ENCODE measurements at regions not wholly inside any gene's neighbourhood (a gene's known extent, or its start where the extent isn't known, plus 50 kb on each side); places are given as distances from the start of the nearest gene placed in this dataset.
A peak's percentile ranks its signal among the peaks of the same experiment; 100 is the strongest.

DNA sequence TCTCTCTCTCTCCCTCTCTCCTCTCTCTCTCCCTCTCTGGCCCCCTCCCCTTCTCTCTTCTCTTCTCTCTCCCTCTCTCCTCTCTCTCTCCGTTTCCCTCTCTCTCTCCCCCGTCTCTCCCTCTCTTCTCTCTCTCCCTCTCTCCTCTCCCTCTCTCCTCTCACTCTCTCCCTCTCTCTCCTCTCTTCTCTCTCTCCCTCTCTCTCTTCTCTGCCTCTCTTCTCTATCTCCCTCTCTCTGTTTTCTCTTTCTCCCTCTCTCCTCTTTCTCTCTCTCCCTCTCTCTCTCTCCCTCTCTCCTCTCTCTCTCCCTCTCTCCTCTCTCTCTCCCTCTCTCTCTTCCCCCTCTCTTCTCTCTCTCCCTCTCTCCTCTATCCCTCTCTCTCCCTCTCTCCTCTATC, 98.3 kb upstream of the FGF3 start:
- DNase-seq (ENCODE audit: low spot score), result no peak

DNA sequence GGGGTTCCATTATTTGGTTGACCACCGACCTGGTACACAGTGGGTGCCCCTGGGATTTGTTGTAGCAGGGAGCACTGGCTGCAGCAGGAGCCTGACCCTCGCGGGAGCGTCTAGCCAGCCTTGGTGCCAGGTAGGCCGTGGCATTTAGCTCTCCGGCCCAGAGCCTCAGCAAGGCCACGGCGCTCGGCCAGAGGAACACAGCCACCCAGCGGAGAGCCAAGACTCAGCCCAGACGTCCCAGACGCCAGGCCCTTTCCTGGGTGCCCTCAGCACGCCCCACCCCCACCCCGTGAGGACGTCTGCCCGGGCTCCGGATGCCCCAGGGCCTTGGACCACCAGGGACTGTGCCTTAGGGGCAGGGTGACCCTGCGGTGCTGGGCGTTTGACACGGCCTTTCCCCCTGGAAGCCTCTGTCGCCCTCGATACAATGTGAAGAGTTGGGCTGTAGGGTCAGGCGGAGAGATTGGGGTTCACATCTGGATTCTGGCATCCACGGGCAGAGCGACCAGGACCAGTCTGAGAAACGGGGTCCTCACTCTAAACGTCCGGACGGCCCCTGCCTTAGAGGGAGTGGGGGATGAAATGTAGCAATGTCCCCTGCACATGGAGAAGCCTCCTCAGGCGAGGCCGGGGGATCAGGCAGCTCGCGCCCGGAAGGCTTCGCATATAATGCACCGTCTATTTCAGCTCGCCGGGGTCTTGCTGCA, 99.2 kb upstream of the FGF3 start:
- DNase-seq (ENCODE audit: low spot score), result no peak

DNA sequence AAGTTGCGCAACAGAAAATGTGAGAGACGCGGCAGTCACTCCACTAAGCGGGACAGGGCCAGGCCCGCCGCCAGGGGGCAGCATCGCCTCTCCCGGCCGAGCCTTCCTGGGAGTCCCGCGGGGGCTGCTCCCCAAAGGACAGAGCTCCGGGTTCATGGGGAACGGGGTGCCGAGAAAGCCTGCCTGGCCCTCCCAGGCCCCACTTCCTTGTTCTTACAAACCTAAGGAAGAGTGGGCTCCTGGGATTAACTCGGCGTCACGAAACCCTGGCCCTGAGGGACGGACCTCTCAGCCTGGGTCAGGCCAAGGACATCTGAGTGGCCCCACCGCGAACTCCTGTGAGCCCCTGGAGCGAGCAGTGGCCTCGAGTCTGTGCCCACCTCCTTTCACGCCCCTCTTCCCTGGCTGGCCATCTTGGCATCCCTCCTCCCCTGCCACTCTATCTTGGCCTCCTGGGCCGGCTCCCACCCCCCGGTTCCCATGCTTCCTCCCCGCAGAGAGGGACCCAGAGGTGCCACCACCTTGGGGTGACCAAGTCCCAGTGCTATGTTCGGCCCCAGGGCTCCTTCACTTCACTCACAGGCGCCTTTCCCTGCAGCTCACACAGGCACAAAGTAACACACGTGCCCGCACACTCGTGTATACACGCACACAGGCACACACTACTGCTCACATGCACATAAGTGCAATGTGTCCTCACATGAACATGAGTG, 99.9 kb upstream of the FGF3 start:
- peak; percentile 81 for DNase-seq (ENCODE audit: low spot score)

GRCh38 chr11:69919659-69920344, 100.6 kb upstream of the FGF3 start:
- no peak for DNase-seq (ENCODE audit: low spot score)

- no peak for DNase-seq (ENCODE audit: low spot score)
Measured at GRCh38 chr11:69920345-69921127, 101.3 kb upstream of the FGF3 start.

DNA sequence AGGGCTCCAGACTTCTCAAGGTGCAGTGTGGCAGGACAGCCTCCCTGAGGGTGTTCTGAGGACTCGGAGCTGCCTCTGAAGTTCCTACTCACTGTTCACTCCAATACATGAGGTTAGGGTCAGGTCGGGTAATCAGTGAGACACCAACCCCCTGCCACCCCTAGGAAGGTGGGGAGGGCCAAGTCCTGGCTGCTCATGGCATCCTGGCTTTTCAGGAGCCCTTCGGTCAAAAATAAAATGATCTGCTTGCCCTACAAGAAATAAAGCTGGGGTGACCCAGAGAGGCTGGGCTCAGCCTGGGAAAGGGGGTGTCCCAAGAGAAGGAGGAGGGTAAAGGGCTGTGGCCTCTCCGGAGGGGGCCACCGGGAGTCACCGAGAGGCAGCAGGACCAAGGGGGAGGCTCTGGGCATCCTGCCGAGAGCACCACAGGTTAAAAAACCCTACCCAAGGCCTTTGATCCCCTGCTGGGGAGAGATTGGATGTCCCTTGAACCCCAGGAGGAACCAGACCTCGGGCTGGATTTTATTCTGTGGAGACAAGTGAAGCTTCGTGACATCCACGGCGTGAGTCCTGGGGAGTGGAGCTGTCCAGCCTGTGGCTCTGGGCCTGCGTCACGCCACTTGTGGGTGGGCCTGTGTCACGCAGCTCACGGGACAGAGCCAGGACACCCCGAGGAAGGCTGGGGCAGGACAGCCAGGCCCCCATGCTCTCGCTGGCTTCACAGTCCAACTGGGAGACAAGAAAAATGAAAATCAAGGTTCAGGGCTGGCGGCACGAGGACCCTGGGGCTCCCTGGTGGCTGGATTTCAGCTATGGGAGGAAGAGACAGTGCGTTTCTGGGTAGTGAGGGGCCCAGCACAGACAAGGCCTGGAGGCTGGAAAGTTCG, 102.2 kb upstream of the FGF3 start:
- no peak for DNase-seq (ENCODE audit: low spot score)

- DNase-seq (ENCODE audit: low spot score), result no peak
Measured at GRCh38 chr11:69922015-69922595, 102.9 kb upstream of the FGF3 start.

DNA sequence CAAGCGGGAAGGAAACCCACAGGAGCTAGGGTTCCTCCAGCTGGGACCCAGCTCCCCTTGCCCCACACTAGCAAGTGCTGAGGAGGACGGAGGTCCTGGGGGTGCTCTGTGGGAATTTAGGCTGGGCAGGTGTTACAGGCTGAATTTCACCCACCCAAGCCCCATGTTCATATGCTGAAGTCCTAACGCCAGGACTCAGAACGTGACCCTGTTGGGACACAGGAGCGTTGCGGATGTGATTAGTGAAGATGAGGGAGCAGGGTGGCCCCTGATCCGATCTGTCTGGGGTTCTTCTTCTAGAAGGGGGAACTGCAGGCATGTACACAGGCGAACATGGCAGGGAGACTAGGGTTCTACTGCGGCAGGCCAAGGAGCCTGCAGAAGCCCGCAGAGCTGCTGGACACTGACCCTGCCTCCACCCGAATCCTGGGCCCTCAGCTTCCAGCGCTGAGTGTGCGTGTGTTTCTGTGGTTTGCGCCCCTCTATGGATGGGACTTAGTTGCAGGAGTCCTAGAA, 103.4 kb upstream of the FGF3 start:
- no peak for DNase-seq (ENCODE audit: low spot score)

DNA sequence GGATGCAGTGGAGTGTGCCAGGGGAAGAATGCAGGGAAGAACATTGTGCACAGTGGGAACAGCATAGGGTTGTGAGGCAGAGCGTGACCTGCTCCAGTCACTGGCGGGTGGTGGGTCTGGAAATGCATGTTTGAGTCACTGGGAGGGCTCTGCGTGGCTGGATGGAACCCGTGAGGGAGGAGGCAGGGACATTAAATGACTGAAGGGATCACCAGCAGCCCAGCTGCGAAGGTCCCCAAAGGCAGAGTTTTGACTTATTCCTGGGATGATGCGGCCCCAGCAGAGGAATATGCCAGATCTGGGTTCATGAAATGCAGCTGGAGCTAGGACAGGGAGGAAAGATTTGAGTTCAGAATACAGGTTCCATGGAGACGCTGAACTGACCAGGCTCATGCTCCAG, 104.0 kb upstream of the FGF3 start:
- no peak for DNase-seq (ENCODE audit: low spot score)

DNA sequence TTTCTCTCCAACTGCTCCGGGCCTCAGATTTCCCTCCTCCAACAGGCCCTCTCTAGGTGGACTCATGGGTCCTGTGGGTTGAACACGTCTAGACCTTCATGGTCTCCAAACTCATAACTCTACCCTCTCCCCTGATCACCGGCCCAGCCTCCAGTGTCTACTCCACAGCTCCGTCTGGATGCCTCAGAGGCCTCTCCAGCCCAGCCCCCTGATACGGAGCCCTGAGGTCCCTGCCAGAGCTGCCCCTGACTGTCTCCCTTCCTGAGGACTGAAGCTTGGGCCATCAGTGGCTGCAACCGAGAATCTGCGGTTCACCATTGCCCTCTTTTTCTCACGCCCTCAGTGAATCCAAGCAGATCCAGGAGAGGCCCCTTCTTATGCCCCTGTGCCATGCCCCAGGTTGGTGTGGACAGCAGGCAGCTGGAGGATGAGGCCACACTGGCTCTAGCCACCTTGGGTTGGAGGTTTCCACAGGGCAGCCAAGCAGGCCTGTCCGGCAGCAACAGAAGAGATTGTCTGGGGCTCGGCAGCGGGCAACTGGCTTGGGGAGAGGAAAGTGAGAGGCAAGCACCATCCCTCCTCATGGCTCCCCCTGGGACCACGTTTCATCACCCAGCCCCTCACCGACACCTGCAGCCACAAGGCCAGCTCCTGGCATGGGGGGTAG, 104.6 kb upstream of the FGF3 start:
- no peak for DNase-seq (ENCODE audit: low spot score)

DNA sequence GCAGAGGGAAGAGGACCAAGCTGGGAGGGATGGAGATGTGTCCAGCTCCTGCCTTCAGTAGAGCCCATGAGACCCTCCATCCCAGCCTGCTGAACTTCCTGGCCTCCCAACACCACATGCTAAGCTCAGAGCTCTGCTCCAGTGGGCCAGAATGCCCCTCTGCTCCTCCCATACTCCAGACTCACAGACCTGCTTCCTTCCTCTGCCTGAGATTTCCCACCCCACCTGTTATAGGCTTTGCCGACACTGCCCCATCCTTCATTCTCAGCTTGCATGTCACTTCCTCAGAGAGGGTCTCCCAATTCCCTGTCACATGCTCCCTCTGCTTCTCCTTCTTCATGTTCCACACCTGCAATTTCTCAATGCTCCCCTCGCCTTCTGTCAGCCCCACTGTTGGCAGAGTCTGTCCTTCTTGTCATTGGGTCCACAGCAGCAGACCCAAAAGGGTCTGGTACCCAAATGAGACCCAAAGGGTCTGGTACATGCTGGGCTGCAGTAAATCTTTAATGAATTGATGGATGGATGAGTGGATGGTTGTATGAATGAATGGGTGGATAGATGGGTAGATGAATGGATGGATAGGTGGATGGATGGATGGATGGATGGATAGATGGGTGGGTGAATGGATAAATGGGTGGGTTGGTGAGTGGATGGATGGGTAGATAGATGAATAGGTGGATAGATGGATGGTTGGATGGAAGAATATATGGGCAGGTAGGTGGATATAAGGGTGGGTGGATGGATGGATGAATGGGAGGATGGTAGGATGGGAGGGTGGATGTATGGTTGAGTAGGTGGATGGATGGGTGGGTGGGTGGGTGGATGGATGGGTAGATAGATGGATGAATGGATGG, 105.3 kb upstream of the FGF3 start:
- no peak for DNase-seq (ENCODE audit: low spot score)

DNA sequence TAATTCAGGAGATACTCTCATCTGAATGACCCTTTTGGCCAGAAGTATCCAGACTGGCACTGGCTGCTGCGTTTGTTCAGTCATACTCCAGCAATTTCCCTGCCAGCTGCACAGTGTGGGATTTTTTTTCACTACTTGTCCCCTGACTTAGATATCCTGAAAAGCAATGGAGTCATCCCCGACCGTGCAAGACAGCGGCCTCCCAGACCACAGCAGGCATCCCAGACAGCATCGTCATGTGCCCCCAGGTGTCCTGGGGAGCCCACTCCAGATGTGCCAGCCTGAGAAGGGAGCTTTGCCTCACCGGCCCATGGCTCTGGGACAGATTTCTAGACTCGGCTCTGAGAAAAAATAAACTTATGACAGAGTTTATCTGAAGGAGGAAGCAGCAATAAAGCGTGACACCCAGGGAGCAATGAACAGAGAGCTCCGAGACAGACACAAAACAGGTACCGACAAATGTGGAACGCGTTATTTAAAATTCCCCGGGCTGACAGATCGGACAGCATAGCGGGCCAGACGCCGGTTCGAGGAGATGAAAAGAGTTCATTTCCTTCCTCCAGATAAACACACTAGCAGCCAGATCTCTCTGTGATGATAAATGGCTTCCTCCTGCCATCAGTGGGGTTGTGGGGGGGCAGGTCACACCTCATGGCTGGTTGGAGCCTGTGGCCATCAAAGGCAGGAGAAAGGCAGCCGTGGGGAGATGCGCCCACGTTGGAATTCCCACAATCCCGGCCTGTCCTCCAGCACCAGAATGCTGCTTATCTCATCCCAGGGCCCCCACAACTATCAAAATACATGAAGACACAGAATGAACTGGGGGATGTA, 106.4 kb upstream of the FGF3 start:
- no peak for DNase-seq (ENCODE audit: low spot score)

GRCh38 chr11:69926376-69927050, 107.3 kb upstream of the FGF3 start:
- no peak for DNase-seq (ENCODE audit: low spot score)

- no peak for DNase-seq (ENCODE audit: low spot score)
Measured at GRCh38 chr11:69928121-69928520, 108.9 kb upstream of the FGF3 start.

GRCh38 chr11:69928975-69929374, 109.8 kb upstream of the FGF3 start:
- DNase-seq (ENCODE audit: low spot score), result no peak

- no peak for DNase-seq (ENCODE audit: low spot score)
Measured at GRCh38 chr11:69930081-69931059, 111.2 kb upstream of the FGF3 start.
